K562 (cell line): ENCODE measurements at regions not wholly inside any gene's neighbourhood (a gene's known extent, or its start where the extent isn't known, plus 50 kb on each side); places are given as distances from the start of the nearest gene placed in this dataset.
A peak's percentile ranks its signal among the peaks of the same experiment; 100 is the strongest.

Experiments
- ATAC-seq: fragments of 200-7000 bp; cut with Tn5 transposase; 3 replicates; pipeline ENCODE4 v1.9.1; 2020; ENCODE audit warnings: moderate library complexity
- BruUV-seq: library from RNA; stranded (reverse); fragments of 400-500 nt; replicated peaks from 2 replicates; lab custom pipeline; 2021; lab: Mats Ljungman, UMichigan
- CTCF ChIA-PET: fragments of 300-600 bp; formaldehyde crosslinking; extraction: SDS; loops from one replicate; lab custom pipeline; 2021; ENCODE audit warnings: low intra/inter-chr PET ratio; lab: Yijun Ruan, JAX
- POLR2A ChIA-PET: fragments of 300-600, 350-650 bp; sonication (Branson Sonifier 250); formaldehyde crosslinking; extraction: SDS; loops from one replicate; lab custom pipeline; 2021; ENCODE audit warnings: antibody characterized with exemption, inconsistent platforms; lab: Yijun Ruan, JAX
- DNase-seq, 4 experiments: peaks; one replicate each; pipeline versions ENCODE4 v3.0.0 to v3.0.0-alpha.2; 2011 to 2018; ENCODE audit warnings: low spot score in 3 of 4, mixed read lengths in 3 of 4; ENCODE audit errors: extremely low read depth in 1 of 4
- FAIRE-seq: peaks from 2 replicates; lab custom pipeline; 2011; peaks lifted over from hg19 to GRCh38; lab: Jason Lieb, UNC
- H2AFZ ChIP-seq: 2 replicates; pipeline ENCODE4 v1.6.0; 2011; ENCODE audit warnings: low read depth, low read length, control low read depth, inconsistent platforms
- H3K27ac ChIP-seq: fragments of 200-600 bp; 3 replicates; pipeline ENCODE4 v1.8.0; 2011; ENCODE audit warnings: low read depth, mild to moderate bottlenecking, control low read depth, inconsistent platforms, low read length, moderate library complexity, mixed read lengths; ENCODE audit errors: extremely low read depth
- H3K27me3 ChIP-seq, 2 experiments: fragments of 300-600 bp in 1 of 2; 2 replicates in 1 of 2; 3 replicates in 1 of 2; pipeline versions ENCODE4 v1.6.0 to v1.8.0; 2011; ENCODE audit warnings: inconsistent platforms in 2 of 2, low read length in 2 of 2, mild to moderate bottlenecking in 1 of 2, mixed read lengths in 1 of 2, moderate library complexity in 1 of 2; ENCODE audit not compliant: control insufficient read depth in 2 of 2, insufficient read depth in 2 of 2
- H3K36me3 ChIP-seq: fragments of 300-600 bp; 3 replicates; pipeline ENCODE4 v1.8.0; 2011; ENCODE audit warnings: mild to moderate bottlenecking, low read length, inconsistent platforms; ENCODE audit not compliant: control insufficient read depth, insufficient read depth
- H3K4me1 ChIP-seq, 2 experiments: fragments of 200-600 bp in 1 of 2; replicated peaks in 1 of 2; 2 replicates in 1 of 2; 3 replicates in 1 of 2; pipeline versions ENCODE4 v1.5.1 to v1.8.0; 2011; ENCODE audit warnings: inconsistent platforms in 2 of 2, low read length in 2 of 2, mild to moderate bottlenecking in 1 of 2, mixed read lengths in 1 of 2, moderate library complexity in 1 of 2; ENCODE audit not compliant: control insufficient read depth in 2 of 2, insufficient read depth in 2 of 2
- H3K4me2 ChIP-seq: 2 replicates; pipeline ENCODE4 v1.6.1; 2011; ENCODE audit warnings: low read length, control low read depth, inconsistent platforms, mixed read lengths; ENCODE audit not compliant: insufficient read depth
- H3K4me3 ChIP-seq: fragments of 200-600 bp; sonication (generic), shearing (Covaris generic); 2 replicates; pipeline ENCODE4 v1.5.1; 2016; ENCODE audit warnings: control low read depth, inconsistent platforms
- H3K79me2 ChIP-seq: fragments of 200-600 bp; 3 replicates; pipeline ENCODE4 v1.8.0; 2011; ENCODE audit warnings: low read length, inconsistent platforms; ENCODE audit not compliant: control insufficient read depth, insufficient read depth
- H3K9ac ChIP-seq, 2 experiments: 2 replicates each; pipeline versions ENCODE4 v1.6.0 to v1.6.1; 2011; ENCODE audit warnings: low read depth in 2 of 2, low read length in 2 of 2, control low read depth in 1 of 2, inconsistent platforms in 1 of 2, mild to moderate bottlenecking in 1 of 2, mixed read lengths in 1 of 2; ENCODE audit not compliant: insufficient read depth in 1 of 2
- H3K9me1 ChIP-seq: one replicate; pipeline ENCODE4 v1.6.0; 2011; ENCODE audit warnings: inconsistent platforms, mild to moderate bottlenecking, low read length, moderate library complexity; ENCODE audit not compliant: control insufficient read depth, insufficient read depth
- H3K9me3 ChIP-seq: replicated peaks from 2 replicates; pipeline ENCODE4 v1.5.1; 2011; ENCODE audit warnings: low read depth, low read length, inconsistent platforms; ENCODE audit not compliant: control insufficient read depth, insufficient read depth
- H4K20me1 ChIP-seq: replicated peaks from 2 replicates; pipeline ENCODE4 v1.6.1; 2011; ENCODE audit warnings: low read length, inconsistent platforms, mixed read lengths; ENCODE audit not compliant: control insufficient read depth, insufficient read depth
- CTBP1 ChIP-seq: fragments of 450-650 bp; IDR thresholded peaks from 2 replicates; pipeline ENCODE4 v1.6.1; 2016; ENCODE audit warnings: borderline replicate concordance
- GABPB1 ChIP-seq: sonication (generic); formaldehyde crosslinking; IDR thresholded peaks from 2 replicates; pipeline ENCODE4 v1.8.0; 2022; ENCODE audit warnings: mild to moderate bottlenecking, missing genetic modification reagents
- RBM17 ChIP-seq: fragments of 200-400 bp; formaldehyde crosslinking; IDR thresholded peaks from 2 replicates; pipeline ENCODE4 v1.6.1; 2017; ENCODE audit warnings: low read depth, mild to moderate bottlenecking, low read length, borderline replicate concordance
- TGIF2 ChIP-seq: sonication (generic); formaldehyde crosslinking; IDR thresholded peaks from 2 replicates; pipeline ENCODE4 v1.8.1; 2022; ENCODE audit warnings: mild to moderate bottlenecking, missing genetic modification reagents, moderate library complexity
- ZFP1 ChIP-seq: fragments of 450-650 bp; formaldehyde crosslinking; IDR thresholded peaks from 2 replicates; pipeline ENCODE4 v1.4.0; 2020; ENCODE audit warnings: mild to moderate bottlenecking, mixed read lengths
- WGBS: fragments of 100-300 bp; shearing (Covaris generic); methylation state at CpG from one replicate; pipeline ENCODE4 v1.1.6; 2016; ENCODE audit warnings: low coverage, mixed read lengths; ENCODE audit not compliant: insufficient coverage; ENCODE audit errors: missing lambda C conversion rate; 5-methylcytosine and 5-hydroxymethylcytosine counted together
- in situ Hi-C: fragments of 300-500 bp; cut with MboI; formaldehyde crosslinking; loops from 4 replicates; pipeline ENCODE4 v1.15.0; 2018; ENCODE audit warnings: inconsistent platforms, mixed read lengths
- intact Hi-C: fragments of 100-400 bp; cut with micrococcal nuclease; formaldehyde crosslinking; loops from 2 replicates; pipeline ENCODE4 v1.14.2; 2022
- TF ChIP-seq, protein P1 (sequence below), 3 experiments: IDR thresholded peaks in 2 of 3; conservative IDR thresholded peaks in 1 of 3; 2 replicates each; pipeline ENCODE4 v1.5.1; 2011 to 2012; ENCODE audit warnings: low read length in 3 of 3, mild to moderate bottlenecking in 3 of 3, control low read depth in 2 of 3, improper control_type of control experiment in 1 of 3, inconsistent platforms in 1 of 3, low read depth in 1 of 3, mixed read lengths in 1 of 3, moderate library complexity in 1 of 3; ENCODE audit not compliant: insufficient read depth in 2 of 3
- TF ChIP-seq, protein P2 (sequence below), 2 experiments: fragments of 150-350 bp in 1 of 2; IDR thresholded peaks; 2 replicates each; pipeline ENCODE4 v1.6.1; 2012 to 2016; ENCODE audit warnings: low read depth in 2 of 2, low read length in 2 of 2, mild to moderate bottlenecking in 1 of 2, moderate library complexity in 1 of 2

GRCh38 chr2:65678779-65679391 is 246.5 kb upstream of the SPRED2 start (continued):
- TF ChIP-seq CTBP1 = 0 out of 2 replicates have a peak, but pooled peaks have one; percentile 25

- H3K36me3 ChIP-seq = no peaks in the 10 kb centered on the region
- H3K4me3 ChIP-seq = no peak overlapping the region
- intact Hi-C loops = no loop called here
- H3K9ac ChIP-seq = no peak overlapping the region
- ATAC-seq (no peak), FAIRE-seq (peak; percentile 44), DNase-seq (no peak)
- CTCF ChIA-PET = no interaction called here
- H3K4me1 ChIP-seq = no peaks in the 10 kb centered on the region
- POLR2A ChIA-PET = no interaction called here
- no peak overlapping the region for H3K4me2 ChIP-seq
- no peaks in the 10 kb centered on the region for H4K20me1 ChIP-seq
- WGBS = 4% methylated on average over 4 of the region's 4 CpGs
- no peak overlapping the region for H3K27ac ChIP-seq
- H3K79me2 ChIP-seq = no peaks in the 10 kb centered on the region
- 0 out of 2 replicates have a peak, but pooled peaks cover 2% of the 10 kb centered on the region for H3K9me3 ChIP-seq
- no peaks in the 10 kb centered on the region for H3K9me1 ChIP-seq
- no TSS peak for BruUV-seq
- H3K27me3 ChIP-seq = peaks cover 0 to 3% of the 10 kb centered on the region in 2 experiments; a peak in 1 of 5 replicates
- in situ Hi-C loops = no loop called here
- no peak overlapping the region for H2AFZ ChIP-seq
- TF ChIP-seq TGIF2 (CRISPR knock-in tag) = no peak
Observed at GRCh38 chr2:65675350-65675749, 243.0 kb upstream of the SPRED2 start.

DNA sequence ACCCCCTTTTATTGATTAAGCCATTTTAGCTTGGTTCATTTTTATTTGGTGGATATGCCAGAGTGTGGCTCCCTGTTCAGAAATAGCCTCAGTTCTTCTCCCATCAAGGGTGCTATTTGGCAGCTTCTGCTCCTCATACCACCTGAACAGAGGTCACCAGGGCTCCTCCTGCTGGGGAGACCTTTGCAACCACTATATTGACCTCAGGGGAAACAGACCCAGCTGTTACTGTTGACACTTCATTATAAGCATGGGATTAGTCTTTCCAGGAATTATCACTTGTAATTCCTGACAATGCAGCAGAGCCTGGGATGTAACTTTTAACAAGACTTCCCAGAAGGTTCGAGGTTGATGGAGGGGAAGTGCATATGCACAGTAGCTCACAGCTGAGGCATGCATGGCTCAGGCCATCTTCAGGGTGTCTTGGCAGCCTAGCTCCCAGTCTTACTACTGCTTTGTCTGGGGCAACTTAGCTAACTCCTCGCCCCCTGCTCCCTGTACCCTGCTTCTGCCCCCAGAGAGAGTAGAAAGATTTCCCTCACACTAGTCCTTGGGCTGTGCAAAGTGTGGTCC is 239.4 kb upstream of the SPRED2 start:
- Histone ChIP-seq H3K4me2 (no peak overlapping the region), H2AFZ (no peak overlapping the region), H3K4me1 (no peaks in the 10 kb centered on the region; a peak in 1 of 5 replicates), H3K79me2 (no peaks in the 10 kb centered on the region), H3K9me3 (0 out of 2 replicates have a peak, but pooled peaks cover 2% of the 10 kb centered on the region), H3K27me3 (peaks cover 0 to 3% of the 10 kb centered on the region in 2 experiments; a peak in 1 of 5 replicates), H4K20me1 (no peaks in the 10 kb centered on the region), H3K9me1 (no peaks in the 10 kb centered on the region), H3K36me3 (no peaks in the 10 kb centered on the region), H3K9ac (no peak overlapping the region), H3K27ac (no peak overlapping the region), H3K4me3 (no peak overlapping the region)
- POLR2A ChIA-PET = interaction anchor here (0.6 to 0.7 kb wide), 3 partner anchors 12 to 404 kb away, joined by 3 to 4 read pairs (median 3); no protein-coding TSS in a partner anchor
- BruUV-seq = no TSS peak
- ATAC-seq (no peak), DNase-seq (no peak), FAIRE-seq (no peak)
- in situ Hi-C loops (no loop called here), intact Hi-C loops (no loop called here)
- CTCF ChIA-PET = no interaction called here
- WGBS = 0% methylated on average over 2 of the region's 2 CpGs
- TF ChIP-seq, protein P1, sequence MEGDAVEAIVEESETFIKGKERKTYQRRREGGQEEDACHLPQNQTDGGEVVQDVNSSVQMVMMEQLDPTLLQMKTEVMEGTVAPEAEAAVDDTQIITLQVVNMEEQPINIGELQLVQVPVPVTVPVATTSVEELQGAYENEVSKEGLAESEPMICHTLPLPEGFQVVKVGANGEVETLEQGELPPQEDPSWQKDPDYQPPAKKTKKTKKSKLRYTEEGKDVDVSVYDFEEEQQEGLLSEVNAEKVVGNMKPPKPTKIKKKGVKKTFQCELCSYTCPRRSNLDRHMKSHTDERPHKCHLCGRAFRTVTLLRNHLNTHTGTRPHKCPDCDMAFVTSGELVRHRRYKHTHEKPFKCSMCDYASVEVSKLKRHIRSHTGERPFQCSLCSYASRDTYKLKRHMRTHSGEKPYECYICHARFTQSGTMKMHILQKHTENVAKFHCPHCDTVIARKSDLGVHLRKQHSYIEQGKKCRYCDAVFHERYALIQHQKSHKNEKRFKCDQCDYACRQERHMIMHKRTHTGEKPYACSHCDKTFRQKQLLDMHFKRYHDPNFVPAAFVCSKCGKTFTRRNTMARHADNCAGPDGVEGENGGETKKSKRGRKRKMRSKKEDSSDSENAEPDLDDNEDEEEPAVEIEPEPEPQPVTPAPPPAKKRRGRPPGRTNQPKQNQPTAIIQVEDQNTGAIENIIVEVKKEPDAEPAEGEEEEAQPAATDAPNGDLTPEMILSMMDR (IDR thresholded peaks at IDR 0.05 in 2 of 3, conservative IDR thresholded peaks at IDR 0.05 in 1 of 3; ENCODE audit: insufficient read depth in 2 of 3, low read depth in 1 of 3, low read length in 3 of 3) = peak in 1 of 3 experiments; percentile 15; a peak in 1 of 6 replicates
- TF ChIP-seq ZFP1 (CRISPR knock-in tag) = no peak
- TF ChIP-seq GABPB1 = no peak
- TF ChIP-seq, protein P2, sequence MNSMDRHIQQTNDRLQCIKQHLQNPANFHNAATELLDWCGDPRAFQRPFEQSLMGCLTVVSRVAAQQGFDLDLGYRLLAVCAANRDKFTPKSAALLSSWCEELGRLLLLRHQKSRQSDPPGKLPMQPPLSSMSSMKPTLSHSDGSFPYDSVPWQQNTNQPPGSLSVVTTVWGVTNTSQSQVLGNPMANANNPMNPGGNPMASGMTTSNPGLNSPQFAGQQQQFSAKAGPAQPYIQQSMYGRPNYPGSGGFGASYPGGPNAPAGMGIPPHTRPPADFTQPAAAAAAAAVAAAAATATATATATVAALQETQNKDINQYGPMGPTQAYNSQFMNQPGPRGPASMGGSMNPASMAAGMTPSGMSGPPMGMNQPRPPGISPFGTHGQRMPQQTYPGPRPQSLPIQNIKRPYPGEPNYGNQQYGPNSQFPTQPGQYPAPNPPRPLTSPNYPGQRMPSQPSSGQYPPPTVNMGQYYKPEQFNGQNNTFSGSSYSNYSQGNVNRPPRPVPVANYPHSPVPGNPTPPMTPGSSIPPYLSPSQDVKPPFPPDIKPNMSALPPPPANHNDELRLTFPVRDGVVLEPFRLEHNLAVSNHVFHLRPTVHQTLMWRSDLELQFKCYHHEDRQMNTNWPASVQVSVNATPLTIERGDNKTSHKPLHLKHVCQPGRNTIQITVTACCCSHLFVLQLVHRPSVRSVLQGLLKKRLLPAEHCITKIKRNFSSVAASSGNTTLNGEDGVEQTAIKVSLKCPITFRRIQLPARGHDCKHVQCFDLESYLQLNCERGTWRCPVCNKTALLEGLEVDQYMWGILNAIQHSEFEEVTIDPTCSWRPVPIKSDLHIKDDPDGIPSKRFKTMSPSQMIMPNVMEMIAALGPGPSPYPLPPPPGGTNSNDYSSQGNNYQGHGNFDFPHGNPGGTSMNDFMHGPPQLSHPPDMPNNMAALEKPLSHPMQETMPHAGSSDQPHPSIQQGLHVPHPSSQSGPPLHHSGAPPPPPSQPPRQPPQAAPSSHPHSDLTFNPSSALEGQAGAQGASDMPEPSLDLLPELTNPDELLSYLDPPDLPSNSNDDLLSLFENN (IDR thresholded peaks at IDR 0.05; ENCODE audit: low read depth in 2 of 2, low read length in 2 of 2) = no peak
- TF ChIP-seq RBM17 = no peak
